Type B pancreatic cell (in vitro differentiated cells): ENCODE measurements at regions not wholly inside any gene's neighbourhood (a gene's known extent, or its start where the extent isn't known, plus 50 kb on each side); places are given as distances from the start of the nearest gene placed in this dataset.

Experiments
- DNase-seq: peaks from one replicate; pipeline ENCODE4 v3.0.0; 2021; ENCODE audit warnings: mixed read lengths; ENCODE audit not compliant: unreplicated experiment; ENCODE audit errors: extremely low spot score
- H3K27ac Mint-ChIP-seq: 2 replicates; pipeline ENCODE4 v1.8.0; 2021; ENCODE audit warnings: mild to moderate bottlenecking, mixed read lengths
- H3K27me3 Mint-ChIP-seq: 2 replicates; pipeline ENCODE4 v1.8.0; 2021; ENCODE audit warnings: mixed read lengths
- H3K36me3 Mint-ChIP-seq: 2 replicates; pipeline ENCODE4 v1.8.0; 2021; ENCODE audit warnings: mixed read lengths
- H3K4me1 Mint-ChIP-seq: one replicate; pipeline ENCODE4 v1.8.0; 2021; ENCODE audit warnings: mixed read lengths; ENCODE audit not compliant: unreplicated experiment
- H3K4me3 Mint-ChIP-seq: 2 replicates; pipeline ENCODE4 v1.8.0; 2021; ENCODE audit warnings: mild to moderate bottlenecking, mixed read lengths
- H3K9me3 Mint-ChIP-seq: 2 replicates; pipeline ENCODE4 v1.8.0; 2021; ENCODE audit warnings: mixed read lengths
- CTCF ChIP-seq: fragments of 200-600 bp; sonication (generic); conservative IDR thresholded peaks from 2 replicates; pipeline ENCODE4 v1.5.0; 2021; ENCODE audit warnings: antibody characterized with exemption, mild to moderate bottlenecking

GRCh38 chr11:119964136-119965025 lies 173.5 kb downstream of the TRIM29 start:
- no peak for TF ChIP-seq CTCF

GRCh38 chr11:119957951-119958350 lies 180.0 kb downstream of the TRIM29 start:
- no peaks in the 10 kb centered on the region for H3K36me3 Mint-ChIP-seq
- H3K4me1 Mint-ChIP-seq: no peaks in the 10 kb centered on the region
- H3K27ac Mint-ChIP-seq: no peak overlapping the region
- no peak for DNase-seq
- H3K9me3 Mint-ChIP-seq: no peaks in the 10 kb centered on the region
- no peak for TF ChIP-seq CTCF
- peaks cover 5% of the 10 kb centered on the region for H3K27me3 Mint-ChIP-seq
- H3K4me3 Mint-ChIP-seq: no peak overlapping the region

More at GRCh38 chr11:119964136-119965025, 173.5 kb downstream of the TRIM29 start:
- DNase-seq: no peak
- Mint-ChIP-seq H3K27me3 (peaks cover 6% of the 10 kb centered on the region), H3K36me3 (no peaks in the 10 kb centered on the region), H3K27ac (no peak overlapping the region), H3K4me1 (no peaks in the 10 kb centered on the region), H3K9me3 (no peaks in the 10 kb centered on the region), H3K4me3 (no peak overlapping the region)

GRCh38 chr11:119952441-119952840 lies 185.5 kb downstream of the TRIM29 start:
- H3K36me3 Mint-ChIP-seq: no peaks in the 10 kb centered on the region
- no peak for DNase-seq
- no peaks in the 10 kb centered on the region for H3K4me1 Mint-ChIP-seq
- no peaks in the 10 kb centered on the region for H3K9me3 Mint-ChIP-seq
- no peak overlapping the region for H3K4me3 Mint-ChIP-seq
- no peak overlapping the region for H3K27ac Mint-ChIP-seq
- H3K27me3 Mint-ChIP-seq: peaks cover 16% of the 10 kb centered on the region
- TF ChIP-seq CTCF: no peak

GRCh38 chr11:119943298-119943655 lies 194.6 kb downstream of the TRIM29 start:
- H3K4me3 Mint-ChIP-seq: no peak overlapping the region
- H3K4me1 Mint-ChIP-seq: peaks cover 10% of the 10 kb centered on the region
- no peak overlapping the region for H3K27ac Mint-ChIP-seq
- H3K27me3 Mint-ChIP-seq: peaks cover 21% of the 10 kb centered on the region
- no peak for DNase-seq
- no peaks in the 10 kb centered on the region for H3K9me3 Mint-ChIP-seq
- no peaks in the 10 kb centered on the region for H3K36me3 Mint-ChIP-seq
- TF ChIP-seq CTCF: no peak

GRCh38 chr11:119942583-119943297 lies 195.2 kb downstream of the TRIM29 start:
- H3K4me1 Mint-ChIP-seq: peaks cover 10% of the 10 kb centered on the region
- H3K4me3 Mint-ChIP-seq: no peak overlapping the region
- H3K36me3 Mint-ChIP-seq: no peaks in the 10 kb centered on the region
- H3K27ac Mint-ChIP-seq: no peak overlapping the region
- DNase-seq: no peak
- no peak for TF ChIP-seq CTCF
- H3K27me3 Mint-ChIP-seq: peaks cover 25% of the 10 kb centered on the region
- no peaks in the 10 kb centered on the region for H3K9me3 Mint-ChIP-seq
